ENCODE measurements at regions not wholly inside any gene's neighbourhood (a gene's known extent, or its start where the extent isn't known, plus 50 kb on each side); places are given as distances from the start of the nearest gene placed in this dataset.

- no peak for TF ChIP-seq POLR2A (IDR thresholded peaks at IDR 0.05)
- no peak for TF ChIP-seq CTCF (IDR thresholded peaks at IDR 0.05)
- no peak for TF ChIP-seq EP300 (IDR thresholded peaks at IDR 0.05)
Measured at GRCh38 chr2:129113776-129114175, 795.1 kb upstream of the HS6ST1 start.

Data from ovary (tissue), 3 donors.